Endothelial cell of umbilical vein (primary cell): ENCODE measurements at regions not wholly inside any gene's neighbourhood (a gene's known extent, or its start where the extent isn't known, plus 50 kb on each side); places are given as distances from the start of the nearest gene placed in this dataset.

Source experiments
- BruUV-seq: library from RNA; stranded (reverse); fragments of 400-500 nt; replicated peaks from 2 replicates; lab custom pipeline; 2021; lab: Mats Ljungman, UMichigan
- CTCF ChIA-PET: fragments of 300-600, 350-600 bp; sonication (Branson Sonifier 250); formaldehyde crosslinking; loops from one replicate; lab custom pipeline; 2021; ENCODE audit warnings: antibody characterized with exemption, inconsistent platforms; lab: Charles Lee
- POLR2A ChIA-PET: fragments of 300-600, 350-600 bp; sonication (Branson Sonifier 250); formaldehyde crosslinking; loops from one replicate; lab custom pipeline; 2021; ENCODE audit warnings: antibody characterized with exemption, inconsistent platforms; lab: Charles Lee
- DNase-seq: peaks from one replicate; pipeline ENCODE4 v3.0.0-alpha.2; 2011; ENCODE audit warnings: low read depth, low spot score
- FAIRE-seq: peaks from 2 replicates; lab custom pipeline; 2011; peaks lifted over from hg19 to GRCh38; lab: Jason Lieb, UNC
- H2AFZ ChIP-seq: 2 replicates; pipeline ENCODE4 v1.6.0; 2012; ENCODE audit warnings: low read depth, low read length, control low read depth, inconsistent platforms
- H3K27ac ChIP-seq: 2 replicates; pipeline ENCODE4 v1.5.1; 2011; ENCODE audit warnings: low read depth, mild to moderate bottlenecking, control low read depth, low read length, moderate library complexity; ENCODE audit not compliant: insufficient read depth
- H3K27me3 ChIP-seq, 2 experiments: 2 replicates each; pipeline versions ENCODE4 v1.6.0 to v1.6.1; 2011; ENCODE audit warnings: low read length in 2 of 2, mixed read lengths in 1 of 2; ENCODE audit not compliant: control insufficient read depth in 2 of 2, insufficient read depth in 2 of 2
- H3K36me3 ChIP-seq, 2 experiments: 2 replicates in 1 of 2; 3 replicates in 1 of 2; pipeline ENCODE4 v1.5.1; 2011; ENCODE audit warnings: low read length in 2 of 2, mild to moderate bottlenecking in 1 of 2, moderate library complexity in 1 of 2; ENCODE audit not compliant: control insufficient read depth in 2 of 2, insufficient read depth in 2 of 2; ENCODE audit errors: extremely low read depth in 1 of 2
- H3K4me1 ChIP-seq: 3 replicates; pipeline ENCODE4 v1.5.1; 2011; ENCODE audit warnings: mild to moderate bottlenecking, low read length; ENCODE audit not compliant: control insufficient read depth, insufficient read depth; ENCODE audit errors: extremely low read depth
- H3K4me2 ChIP-seq: 2 replicates; pipeline ENCODE4 v1.6.1; 2011; ENCODE audit warnings: low read length, control low read depth, mixed read lengths; ENCODE audit not compliant: insufficient read depth
- H3K4me3 ChIP-seq, 3 experiments: fragments of 200-600 bp in 1 of 3; sonication (generic), shearing (Covaris generic) in 1 of 3; replicated peaks in 1 of 3; 2 replicates each; pipeline ENCODE4 v1.5.1; 2011 to 2016; ENCODE audit warnings: control low read depth in 3 of 3, low read length in 3 of 3, mild to moderate bottlenecking in 2 of 3, inconsistent platforms in 1 of 3, low read depth in 1 of 3, moderate library complexity in 1 of 3; ENCODE audit not compliant: insufficient read depth in 1 of 3
- H3K79me2 ChIP-seq: 2 replicates; pipeline ENCODE4 v1.6.0; 2012; ENCODE audit warnings: low read length, inconsistent platforms; ENCODE audit not compliant: control insufficient read depth, insufficient read depth
- H3K9ac ChIP-seq: replicated peaks from 2 replicates; pipeline ENCODE3; 2011; ENCODE audit warnings: low read length, control low read depth; ENCODE audit not compliant: insufficient read depth; ENCODE audit errors: extremely low read depth
- H3K9me1 ChIP-seq: replicated peaks from 3 replicates; pipeline ENCODE4 v1.6.0; 2011; ENCODE audit warnings: mild to moderate bottlenecking, low read length; ENCODE audit not compliant: control insufficient read depth, insufficient read depth; ENCODE audit errors: extremely low read depth
- H3K9me3 ChIP-seq: replicated peaks from 2 replicates; pipeline ENCODE4 v1.5.1; 2012; ENCODE audit warnings: low read length, inconsistent platforms; ENCODE audit not compliant: control insufficient read depth, insufficient read depth
- H4K20me1 ChIP-seq: replicated peaks from 2 replicates; pipeline ENCODE3; 2011; ENCODE audit warnings: mild to moderate bottlenecking, low read length; ENCODE audit not compliant: control insufficient read depth, insufficient read depth; ENCODE audit errors: extremely low read depth
- EZH2 ChIP-seq: IDR thresholded peaks from 2 replicates; pipeline ENCODE4 v1.6.1; 2012; ENCODE audit warnings: borderline replicate concordance, low read depth, mild to moderate bottlenecking, moderate library complexity, low read length, inconsistent platforms; ENCODE audit not compliant: severe bottlenecking
- FOS ChIP-seq: IDR thresholded peaks from 2 replicates; pipeline ENCODE4 v1.6.1; 2011; ENCODE audit warnings: mild to moderate bottlenecking, low read length, moderate library complexity, borderline replicate concordance; ENCODE audit not compliant: insufficient read depth
- dilution Hi-C: fragments of 300-500 bp; cut with MboI; formaldehyde crosslinking; loops from one replicate; pipeline ENCODE4 v1.15.0; 2019; ENCODE audit warnings: low sequenced_read_pairs; ENCODE audit not compliant: extremely low pct_ligation_motif_present
- intact Hi-C: fragments of 100-400 bp; cut with micrococcal nuclease; formaldehyde crosslinking; loops from one replicate; pipeline ENCODE4 v1.10.0; 2022

DNA sequence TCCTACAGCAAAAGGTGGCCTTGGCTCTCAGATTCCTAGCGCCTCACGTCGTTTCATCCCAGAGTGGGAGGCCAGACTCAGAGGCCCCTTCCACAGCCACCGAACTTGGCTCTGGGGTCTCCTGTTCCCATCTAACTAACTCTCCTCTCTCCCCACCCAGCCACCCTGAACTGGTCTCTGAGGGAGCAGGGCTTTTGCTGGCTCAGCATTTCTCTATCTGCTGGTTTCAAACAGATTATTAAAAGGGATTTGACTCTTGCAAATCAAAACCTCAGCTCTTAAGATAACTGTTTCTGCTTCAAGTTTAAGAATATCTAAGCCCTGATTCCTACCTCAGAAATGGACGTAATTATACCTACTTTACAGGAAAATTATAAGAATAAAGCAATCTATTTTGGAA lies 91.0 kb upstream of the ATP1B1 start:
- TF ChIP-seq EZH2 = no peak
- BruUV-seq = no TSS peak
- DNase-seq (no peak), FAIRE-seq (no peak)
- H3K4me2 ChIP-seq = no peak overlapping the region
- no peak overlapping the region for H3K4me3 ChIP-seq
- no peak overlapping the region for H3K27ac ChIP-seq
- ChIA-PET CTCF (interaction anchor here (1.7 kb wide), 1 partner anchor 333 kb away, joined by 6 read pairs; no protein-coding TSS in a partner anchor), POLR2A (no interaction called here)
- H3K27me3 ChIP-seq = no peaks in the 10 kb centered on the region
- H3K9me3 ChIP-seq = no peaks in the 10 kb centered on the region
- no peak overlapping the region for H2AFZ ChIP-seq
- no peaks in the 10 kb centered on the region for H3K9me1 ChIP-seq
- intact Hi-C loops (no loop called here), dilution Hi-C loops (no loop called here)
- H3K4me1 ChIP-seq = no peaks in the 10 kb centered on the region
- H3K79me2 ChIP-seq = no peaks in the 10 kb centered on the region
- no peaks in the 10 kb centered on the region for H4K20me1 ChIP-seq
- H3K9ac ChIP-seq = no peak overlapping the region
- no peaks in the 10 kb centered on the region for H3K36me3 ChIP-seq

GRCh38 chr1:169018751-169019150 lies 87.7 kb upstream of the ATP1B1 start:
- Histone ChIP-seq H3K27me3 (peaks cover 0 to 2% of the 10 kb centered on the region in 2 experiments), H3K79me2 (no peaks in the 10 kb centered on the region), H3K9ac (no peak overlapping the region), H4K20me1 (no peaks in the 10 kb centered on the region), H3K4me3 (no peak overlapping the region), H3K4me1 (no peaks in the 10 kb centered on the region), H3K27ac (no peak overlapping the region), H2AFZ (no peak overlapping the region), H3K9me3 (no peaks in the 10 kb centered on the region), H3K9me1 (no peaks in the 10 kb centered on the region), H3K4me2 (no peak overlapping the region), H3K36me3 (no peaks in the 10 kb centered on the region)
- BruUV-seq = no TSS peak
- CTCF ChIA-PET = no interaction called here
- DNase-seq (no peak), FAIRE-seq (no peak)
- TF ChIP-seq FOS = no peak
- POLR2A ChIA-PET = no interaction called here
- intact Hi-C loops = no loop called here
- dilution Hi-C loops = no loop called here
